Heart right ventricle (tissue), 16 donors: ENCODE measurements at regions not wholly inside any gene's neighbourhood (a gene's known extent, or its start where the extent isn't known, plus 50 kb on each side); places are given as distances from the start of the nearest gene placed in this dataset.
"Not testable (repeated sequence)": the region's sequence is repeated elsewhere in the genome, so short reads cannot be mapped to it uniquely, and the experiment has no call there.

Experiments used
- ATAC-seq, 8 donors: fragments of 200-7000 bp; cut with Tn5 transposase; one replicate each; pipeline ENCODE4 v1.9.1; 2020; ENCODE audit warnings: mild to moderate bottlenecking in 8 of 8, moderate library complexity in 8 of 8, moderate number of reproducible peaks in 1 of 8
- DNase-seq, 2 donors: peaks; one replicate each; pipeline ENCODE4 v3.0.0-alpha.2; 2020
- H3K27ac ChIP-seq, 10 donors: fragments of 200-600 bp; sonication (generic) in 2 of 10; one replicate each; pipeline versions ENCODE4 v1.5.0 to v1.8.0; 2020 to 2022; ENCODE audit warnings: mild to moderate bottlenecking in 3 of 10
- H3K27me3 ChIP-seq, 7 donors: fragments of 200-600 bp; one replicate each; pipeline ENCODE4 v1.8.0; 2021 to 2022; ENCODE audit warnings: mild to moderate bottlenecking in 2 of 7
- H3K36me3 ChIP-seq, 9 donors: fragments of 200-600 bp; sonication (generic) in 1 of 9; one replicate each; pipeline versions ENCODE4 v1.5.0 to v1.8.0; 2020 to 2022; ENCODE audit warnings: mild to moderate bottlenecking in 2 of 9
- H3K4me1 ChIP-seq, 9 donors: fragments of 200-600 bp; sonication (generic) in 1 of 9; one replicate each; pipeline versions ENCODE4 v1.5.0 to v1.8.0; 2020 to 2022; ENCODE audit warnings: mild to moderate bottlenecking in 4 of 9
- H3K4me3 ChIP-seq, 10 donors: fragments of 200-600 bp; sonication (generic) in 2 of 10; one replicate each; pipeline versions ENCODE4 v1.5.0 to v1.8.0; 2020 to 2022; ENCODE audit warnings: mild to moderate bottlenecking in 7 of 10, moderate library complexity in 2 of 10
- H3K9me3 ChIP-seq, 11 donors: fragments of 200-600 bp in 10 of 11; sonication (generic) in 2 of 11; one replicate each; pipeline versions ENCODE4 v1.5.0 to v1.8.0; 2013 to 2022; ENCODE audit warnings: mild to moderate bottlenecking in 2 of 11, control low read depth in 1 of 11, moderate library complexity in 1 of 11
- WGBS, 2 donors: extraction: QIAGEN DNeasy Blood & Tissue Kit; methylation state at CpG; one replicate each; pipeline ENCODE4 v1.1.7; 2013; ENCODE audit warnings: inconsistent platforms in 1 of 2; 5-methylcytosine and 5-hydroxymethylcytosine counted together
- intact Hi-C, 10 donors: fragments of 100-400 bp; cut with DNase I; formaldehyde crosslinking; loops; one replicate each; pipeline versions ENCODE4 v1.11.1 to v1.14.2; 2022
- TF ChIP-seq, protein P1 (sequence below), 9 donors: fragments of 200-600 bp; sonication (generic) in 2 of 9; IDR thresholded peaks; one replicate each; pipeline versions ENCODE4 v1.5.0 to v1.8.0; 2021 to 2022; ENCODE audit warnings: antibody characterized with exemption in 9 of 9, mild to moderate bottlenecking in 5 of 9, moderate library complexity in 1 of 9
- donor health status: Arrhythmogenic right ventricular cardiomyopathy.
- donor health status: ischemic (EF 13 %, LVEDD 7.1; RV severe dilation, severe dysfunction).
- donor health status: healthy with polysubstance abuse.
- donor health status: DM: no; HTN: yes; CAD: no.
- donor health status: DM: no; HTN: no; CAD: no.
- donor health status: ischemic (EF 25% LVEDD 6.9; RV normal size, moderate dysfunction).
- donor health status: ischemic (EF 25% LVEDD 5.7; RV mildly dilated, moderate dysfunction).
- donor health status: healthy.
- donor health status: DM: yes; HTN: yes; CAD: no.
- donor health status: Ischemic cardiomyopathy.
- donor health status: ischemic (EF 35%, LVEDD 5.7; RV mildly dilated, moderate dysfunction).
- donor health status: nonischemic (EF 11% LVEDD 7.7; RV severe dilation, severe dysfunction).
- donor health status: DM: yes; HTN: yes; CAD: no.
- donor health status: PGD.
- donor health status: ischemic (EF 29% LVEDD 5.4; RV normal size, mild dysfunction).
- donor health status: nonischemic (EF 23%, LVEDD 6.1; RV moderate dilation, normal function).

DNA sequence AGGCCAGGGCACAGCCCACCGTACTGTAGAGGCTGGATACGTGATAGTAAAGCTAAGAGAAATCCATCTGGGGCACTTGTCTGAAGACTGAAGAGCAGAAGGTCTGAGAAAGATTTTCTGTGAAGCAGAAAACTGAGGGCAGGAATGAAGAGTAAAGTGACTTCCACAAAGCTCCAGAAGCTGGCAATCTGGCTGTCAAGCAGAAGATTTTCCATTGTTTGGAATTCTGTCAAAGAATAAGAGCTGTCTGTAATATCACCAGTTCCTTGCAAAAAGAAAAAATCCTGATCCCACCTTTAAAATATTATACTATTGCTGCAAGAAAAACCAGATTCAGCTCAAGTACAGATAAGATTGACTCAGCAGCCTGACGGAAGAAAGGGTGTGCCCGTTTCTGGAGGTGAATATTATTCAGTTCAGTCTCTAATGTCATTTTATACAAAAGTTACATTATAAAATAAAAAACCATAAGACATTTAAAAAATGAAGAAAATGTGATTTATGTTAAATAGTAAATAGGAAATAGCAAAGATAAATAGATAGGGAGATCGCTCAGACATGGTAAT is 550.4 kb upstream of the SGO1 start:
- no peaks in the 10 kb centered on the region for H3K27me3 ChIP-seq
- TF ChIP-seq, protein P1, sequence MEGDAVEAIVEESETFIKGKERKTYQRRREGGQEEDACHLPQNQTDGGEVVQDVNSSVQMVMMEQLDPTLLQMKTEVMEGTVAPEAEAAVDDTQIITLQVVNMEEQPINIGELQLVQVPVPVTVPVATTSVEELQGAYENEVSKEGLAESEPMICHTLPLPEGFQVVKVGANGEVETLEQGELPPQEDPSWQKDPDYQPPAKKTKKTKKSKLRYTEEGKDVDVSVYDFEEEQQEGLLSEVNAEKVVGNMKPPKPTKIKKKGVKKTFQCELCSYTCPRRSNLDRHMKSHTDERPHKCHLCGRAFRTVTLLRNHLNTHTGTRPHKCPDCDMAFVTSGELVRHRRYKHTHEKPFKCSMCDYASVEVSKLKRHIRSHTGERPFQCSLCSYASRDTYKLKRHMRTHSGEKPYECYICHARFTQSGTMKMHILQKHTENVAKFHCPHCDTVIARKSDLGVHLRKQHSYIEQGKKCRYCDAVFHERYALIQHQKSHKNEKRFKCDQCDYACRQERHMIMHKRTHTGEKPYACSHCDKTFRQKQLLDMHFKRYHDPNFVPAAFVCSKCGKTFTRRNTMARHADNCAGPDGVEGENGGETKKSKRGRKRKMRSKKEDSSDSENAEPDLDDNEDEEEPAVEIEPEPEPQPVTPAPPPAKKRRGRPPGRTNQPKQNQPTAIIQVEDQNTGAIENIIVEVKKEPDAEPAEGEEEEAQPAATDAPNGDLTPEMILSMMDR (IDR thresholded peaks at IDR 0.05): no peak
- peaks cover 0 to 4% (median 0%) of the 10 kb centered on the region in 9 donors for H3K4me1 ChIP-seq
- H3K9me3 ChIP-seq: no peaks in the 10 kb centered on the region
- ATAC-seq (no peak), DNase-seq (no peak)
- 77 to 90% methylated on average over 5 of the region's 5 CpGs for WGBS, 2 donors
- no peak overlapping the region for H3K4me3 ChIP-seq
- no peaks in the 10 kb centered on the region for H3K36me3 ChIP-seq
- intact Hi-C loops: loop anchor here in 4 of 10 donors (5.0 to 10.0 kb wide), 3 partner anchors 222 to 394 kb away; no protein-coding TSS in a partner anchor
- no peak overlapping the region for H3K27ac ChIP-seq

DNA sequence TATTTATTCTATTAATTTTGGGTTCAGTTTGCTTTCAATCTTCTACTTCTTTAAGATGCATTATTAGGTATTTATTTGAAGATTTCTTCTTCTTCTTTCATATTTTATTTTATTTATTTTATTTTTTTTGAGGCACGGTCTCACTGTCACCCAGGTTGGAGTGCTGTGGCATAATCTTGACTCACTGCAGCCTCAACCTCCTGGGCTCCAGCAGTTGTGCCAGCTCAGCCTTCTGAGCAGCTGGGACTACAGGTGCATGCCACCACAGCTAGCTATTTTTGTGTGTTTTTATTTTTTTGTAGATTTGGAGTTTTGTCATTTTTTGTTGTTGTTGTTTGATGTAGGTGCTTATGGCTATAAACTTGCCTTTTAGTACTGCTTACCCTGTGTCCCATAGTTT is 543.2 kb upstream of the SGO1 start:
- Histone ChIP-seq H3K4me3 (no peak overlapping the region), H3K27me3 (no peaks in the 10 kb centered on the region), H3K9me3 (peaks cover 0 to 3% (median 0%) of the 10 kb centered on the region in 11 donors), H3K27ac (no peak overlapping the region), H3K4me1 (no peaks in the 10 kb centered on the region), H3K36me3 (no peaks in the 10 kb centered on the region)
- DNase-seq (no peak), ATAC-seq (no peak)
- WGBS, 2 donors: 87 to 93% methylated on average over 1 of the region's 1 CpG
- TF ChIP-seq, protein P1 (IDR thresholded peaks at IDR 0.05): no peak
- intact Hi-C loops: no loop called here

DNA sequence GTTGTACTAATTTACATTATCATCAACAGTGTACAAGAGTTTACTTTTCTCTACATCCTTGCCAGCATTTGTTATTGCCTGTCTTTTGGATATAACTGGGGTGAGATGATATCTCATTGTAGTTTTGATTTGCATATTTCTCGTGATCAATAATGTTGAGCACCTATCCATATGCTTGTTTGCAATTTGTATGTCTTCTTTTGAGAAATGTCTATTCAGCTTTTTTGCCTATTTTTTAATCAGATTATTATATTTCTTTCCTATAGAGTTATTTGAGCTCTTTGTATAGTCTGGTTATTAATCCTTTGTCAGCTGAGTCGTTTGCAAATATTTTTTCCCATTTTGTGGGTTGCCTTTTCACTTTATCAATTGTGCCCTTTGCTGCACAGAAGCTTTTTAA is 540.8 kb upstream of the SGO1 start:
- no peak overlapping the region for H3K4me3 ChIP-seq
- H3K27ac ChIP-seq: no peak overlapping the region
- no peaks in the 10 kb centered on the region for H3K27me3 ChIP-seq
- H3K9me3 ChIP-seq: peaks cover 0 to 3% (median 0%) of the 10 kb centered on the region in 11 donors
- ATAC-seq: no peak
- H3K36me3 ChIP-seq: no peaks in the 10 kb centered on the region
- no peak for DNase-seq
- TF ChIP-seq, protein P1 (IDR thresholded peaks at IDR 0.05): no peak
- intact Hi-C loops: no loop called here
- 77 to 81% methylated on average over 2 of the region's 2 CpGs for WGBS, 2 donors
- H3K4me1 ChIP-seq: no peaks in the 10 kb centered on the region

DNA sequence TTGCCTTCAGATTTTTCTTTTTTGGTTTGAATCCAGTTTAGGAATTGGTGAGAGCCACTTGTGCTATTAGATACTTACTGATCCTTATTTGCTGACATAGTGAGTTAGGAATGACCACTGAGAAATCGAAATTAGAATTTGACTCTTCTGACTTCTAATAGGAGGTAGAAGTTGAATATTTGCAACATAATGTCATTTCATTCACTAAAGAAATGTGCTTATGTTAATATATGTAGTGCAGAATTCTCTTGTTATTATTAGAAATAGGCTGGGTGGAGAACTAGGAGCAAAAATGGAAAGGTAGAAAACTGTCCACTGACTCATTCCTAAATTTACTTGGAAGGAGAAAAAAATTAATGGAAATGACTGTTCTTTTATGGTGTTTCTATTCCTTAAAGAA is 538.2 kb upstream of the SGO1 start:
- Histone ChIP-seq H3K4me1 (no peaks in the 10 kb centered on the region), H3K27me3 (no peaks in the 10 kb centered on the region), H3K4me3 (no peak overlapping the region), H3K9me3 (peaks cover 0 to 3% (median 0%) of the 10 kb centered on the region in 11 donors), H3K27ac (no peak overlapping the region), H3K36me3 (no peaks in the 10 kb centered on the region)
- WGBS, 2 donors: 84 to 98% methylated on average over 1 of the region's 1 CpG
- TF ChIP-seq, protein P1 (IDR thresholded peaks at IDR 0.05): no peak
- ATAC-seq (no peak), DNase-seq (no peak)
- intact Hi-C loops: no loop called here

DNA sequence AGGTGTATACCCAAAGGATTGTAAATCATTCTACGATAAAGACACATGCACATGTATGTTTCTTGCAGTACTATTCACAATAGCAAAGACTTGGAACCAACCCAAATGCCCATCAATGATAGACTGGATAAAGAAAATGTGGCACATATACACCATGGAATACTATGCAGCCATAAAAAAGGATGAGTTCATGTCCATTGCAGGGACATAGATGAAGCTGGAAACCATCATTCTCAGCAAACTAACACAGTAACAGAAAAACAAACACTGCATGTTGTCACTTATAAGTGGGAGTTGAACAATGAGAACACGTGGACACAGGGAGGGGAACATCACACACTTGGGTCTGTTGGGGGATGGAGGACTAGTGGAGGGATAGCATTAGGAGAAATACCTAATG is 530.4 kb upstream of the SGO1 start:
- H3K27me3 ChIP-seq, intact Hi-C loops, H3K36me3 ChIP-seq, ATAC-seq, H3K4me3 ChIP-seq, H3K4me1 ChIP-seq, DNase-seq, H3K27ac ChIP-seq: not testable (repeated sequence)
- WGBS, 2 donors: 96 to 97% methylated on average over 2 of the region's 2 CpGs
- peaks cover 0 to 23% (median 0%) of the 10 kb centered on the region in 11 donors for H3K9me3 ChIP-seq
